Type B pancreatic cell (in vitro differentiated cells): ENCODE measurements at regions not wholly inside any gene's neighbourhood (a gene's known extent, or its start where the extent isn't known, plus 50 kb on each side); places are given as distances from the start of the nearest gene placed in this dataset.

Experiments used
- DNase-seq: peaks from one replicate; pipeline ENCODE4 v3.0.0; 2021; ENCODE audit warnings: mixed read lengths; ENCODE audit not compliant: unreplicated experiment; ENCODE audit errors: extremely low spot score
- H3K27ac Mint-ChIP-seq: 2 replicates; pipeline ENCODE4 v1.8.0; 2021; ENCODE audit warnings: mild to moderate bottlenecking, mixed read lengths
- H3K27me3 Mint-ChIP-seq: 2 replicates; pipeline ENCODE4 v1.8.0; 2021; ENCODE audit warnings: mixed read lengths
- H3K36me3 Mint-ChIP-seq: 2 replicates; pipeline ENCODE4 v1.8.0; 2021; ENCODE audit warnings: mixed read lengths
- H3K4me1 Mint-ChIP-seq: one replicate; pipeline ENCODE4 v1.8.0; 2021; ENCODE audit warnings: mixed read lengths; ENCODE audit not compliant: unreplicated experiment
- H3K4me3 Mint-ChIP-seq: 2 replicates; pipeline ENCODE4 v1.8.0; 2021; ENCODE audit warnings: mild to moderate bottlenecking, mixed read lengths
- H3K9me3 Mint-ChIP-seq: 2 replicates; pipeline ENCODE4 v1.8.0; 2021; ENCODE audit warnings: mixed read lengths
- CTCF ChIP-seq: fragments of 200-600 bp; sonication (generic); conservative IDR thresholded peaks from 2 replicates; pipeline ENCODE4 v1.5.0; 2021; ENCODE audit warnings: antibody characterized with exemption, mild to moderate bottlenecking

GRCh38 chrX:38896724-38897298 is 95.6 kb downstream of the MID1IP1 start:
- TF ChIP-seq CTCF: no peak
- DNase-seq: no peak
- Mint-ChIP-seq H3K9me3 (peaks cover 11% of the 10 kb centered on the region), H3K27ac (no peak overlapping the region), H3K36me3 (no peaks in the 10 kb centered on the region), H3K27me3 (no peaks in the 10 kb centered on the region), H3K4me3 (no peak overlapping the region), H3K4me1 (peaks cover 5% of the 10 kb centered on the region)

- Mint-ChIP-seq H3K27me3 (no peaks in the 10 kb centered on the region), H3K27ac (no peak overlapping the region), H3K9me3 (peaks cover 6% of the 10 kb centered on the region), H3K4me1 (no peaks in the 10 kb centered on the region), H3K36me3 (no peaks in the 10 kb centered on the region), H3K4me3 (no peak overlapping the region)
- no peak for DNase-seq
- TF ChIP-seq CTCF: no peak
Observed at GRCh38 chrX:38898261-38898660, 97.0 kb downstream of the MID1IP1 start.

- DNase-seq: no peak
- Mint-ChIP-seq H3K4me3 (no peak overlapping the region), H3K36me3 (no peaks in the 10 kb centered on the region), H3K27me3 (no peaks in the 10 kb centered on the region), H3K27ac (no peak overlapping the region), H3K9me3 (peaks cover 6% of the 10 kb centered on the region), H3K4me1 (no peaks in the 10 kb centered on the region)
- TF ChIP-seq CTCF: no peak
Observed at GRCh38 chrX:38899650-38900049, 98.4 kb downstream of the MID1IP1 start.

- Mint-ChIP-seq H3K27me3 (no peaks in the 10 kb centered on the region), H3K36me3 (no peaks in the 10 kb centered on the region), H3K27ac (no peak overlapping the region), H3K4me3 (no peak overlapping the region), H3K9me3 (peaks cover 6% of the 10 kb centered on the region), H3K4me1 (no peaks in the 10 kb centered on the region)
- no peak for DNase-seq
- TF ChIP-seq CTCF: no peak
Observed at GRCh38 chrX:38900719-38901118, 99.5 kb downstream of the MID1IP1 start.

- Mint-ChIP-seq H3K4me1 (peaks cover 5% of the 10 kb centered on the region), H3K27me3 (no peaks in the 10 kb centered on the region), H3K4me3 (no peak overlapping the region), H3K36me3 (no peaks in the 10 kb centered on the region), H3K27ac (no peak overlapping the region), H3K9me3 (peaks cover 6% of the 10 kb centered on the region)
- no peak for DNase-seq
- no peak for TF ChIP-seq CTCF
Observed at GRCh38 chrX:38902972-38903492, 101.8 kb downstream of the MID1IP1 start.
